ENCODE measurements at regions not wholly inside any gene's neighbourhood (a gene's known extent, or its start where the extent isn't known, plus 50 kb on each side); places are given as distances from the start of the nearest gene placed in this dataset.

DNA sequence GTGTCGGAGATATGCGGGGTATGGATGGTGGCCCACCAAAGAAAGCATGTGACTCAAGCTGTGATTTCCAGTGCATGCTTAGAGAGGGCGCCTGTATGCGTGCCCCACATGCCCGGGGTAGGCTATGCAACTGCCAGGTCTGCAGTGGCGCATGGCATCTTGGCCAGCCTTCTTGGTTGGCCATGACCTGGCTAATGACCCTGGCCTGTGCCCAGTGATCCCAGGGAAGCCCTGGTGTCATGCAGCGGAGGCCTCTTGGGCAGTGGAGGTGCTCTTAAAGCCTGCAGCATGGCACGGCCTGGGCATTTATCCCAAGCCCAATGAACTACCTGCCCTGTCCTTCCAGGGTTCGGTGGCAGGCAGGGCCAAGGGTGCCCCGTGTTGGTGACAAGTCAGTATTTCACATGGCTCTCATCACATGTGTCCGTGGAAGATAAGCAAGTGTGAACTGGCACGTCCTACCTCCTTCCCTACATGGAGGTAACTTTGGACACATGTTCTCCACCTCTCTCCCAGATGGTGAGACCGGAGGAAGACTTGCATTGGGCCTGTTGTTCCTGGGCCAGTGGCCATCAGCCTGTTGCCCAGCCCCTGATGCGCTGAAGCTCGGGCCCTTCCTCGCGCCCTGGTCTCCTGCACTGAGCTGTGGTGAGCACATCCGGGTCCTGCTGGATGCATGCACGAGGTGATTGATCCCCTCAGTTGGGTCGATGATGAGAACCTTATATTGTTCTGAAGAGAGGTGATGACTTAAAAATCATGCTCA lies 192.0 kb downstream of the UBE3A start:
- TF ChIP-seq EZH2 (IDR thresholded peaks at IDR 0.05; ENCODE audit: borderline replicate concordance, low read depth, low read length, severe bottlenecking) = no peak
- TF ChIP-seq, protein P1, sequence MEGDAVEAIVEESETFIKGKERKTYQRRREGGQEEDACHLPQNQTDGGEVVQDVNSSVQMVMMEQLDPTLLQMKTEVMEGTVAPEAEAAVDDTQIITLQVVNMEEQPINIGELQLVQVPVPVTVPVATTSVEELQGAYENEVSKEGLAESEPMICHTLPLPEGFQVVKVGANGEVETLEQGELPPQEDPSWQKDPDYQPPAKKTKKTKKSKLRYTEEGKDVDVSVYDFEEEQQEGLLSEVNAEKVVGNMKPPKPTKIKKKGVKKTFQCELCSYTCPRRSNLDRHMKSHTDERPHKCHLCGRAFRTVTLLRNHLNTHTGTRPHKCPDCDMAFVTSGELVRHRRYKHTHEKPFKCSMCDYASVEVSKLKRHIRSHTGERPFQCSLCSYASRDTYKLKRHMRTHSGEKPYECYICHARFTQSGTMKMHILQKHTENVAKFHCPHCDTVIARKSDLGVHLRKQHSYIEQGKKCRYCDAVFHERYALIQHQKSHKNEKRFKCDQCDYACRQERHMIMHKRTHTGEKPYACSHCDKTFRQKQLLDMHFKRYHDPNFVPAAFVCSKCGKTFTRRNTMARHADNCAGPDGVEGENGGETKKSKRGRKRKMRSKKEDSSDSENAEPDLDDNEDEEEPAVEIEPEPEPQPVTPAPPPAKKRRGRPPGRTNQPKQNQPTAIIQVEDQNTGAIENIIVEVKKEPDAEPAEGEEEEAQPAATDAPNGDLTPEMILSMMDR (IDR thresholded peaks at IDR 0.05; ENCODE audit: extremely low read depth in 1 of 2, insufficient read depth in 1 of 2, low read depth in 1 of 2, low read length in 2 of 2) = no peak
- TF ChIP-seq POLR2A (IDR thresholded peaks at IDR 0.05; ENCODE audit: low read depth, low read length) = no peak
- TF ChIP-seq POLR2AphosphoS5 (IDR thresholded peaks at IDR 0.05; ENCODE audit: insufficient read depth, low read depth, low read length) = no peak
- no peak for TF ChIP-seq MYC (IDR thresholded peaks at IDR 0.05; ENCODE audit: low read depth, low read length)
- TF ChIP-seq MAX (IDR thresholded peaks at IDR 0.05; ENCODE audit: insufficient read depth, insufficient read length) = no peak
- no peak for TF ChIP-seq JUN (IDR thresholded peaks at IDR 0.05; ENCODE audit: borderline replicate concordance, insufficient read depth, insufficient read length, low read depth)
- TF ChIP-seq GATA2 (IDR thresholded peaks at IDR 0.05; ENCODE audit: insufficient read depth, insufficient read length, low read depth, low read length) = no peak
- TF ChIP-seq FOS (IDR thresholded peaks at IDR 0.05; ENCODE audit: borderline replicate concordance, insufficient read depth, low read length) = no peak
